Nephron (organoid): ENCODE measurements at regions not wholly inside any gene's neighbourhood (a gene's known extent, or its start where the extent isn't known, plus 50 kb on each side); places are given as distances from the start of the nearest gene placed in this dataset.
"Not testable (repeated sequence)": the region's sequence is repeated elsewhere in the genome, so short reads cannot be mapped to it uniquely, and the experiment has no call there.

ENCODE experiments used
- H3K27ac Mint-ChIP-seq, 3 experiments: 2 replicates each; pipeline ENCODE4 v1.8.0; 2020; ENCODE audit warnings: mixed read lengths in 3 of 3, mild to moderate bottlenecking in 2 of 3, moderate library complexity in 1 of 3
- H3K27me3 Mint-ChIP-seq: 2 replicates; pipeline ENCODE4 v1.8.0; 2021; ENCODE audit warnings: low read depth, mild to moderate bottlenecking, moderate library complexity, mixed read lengths
- H3K36me3 Mint-ChIP-seq: 2 replicates; pipeline ENCODE4 v1.8.0; 2020; ENCODE audit warnings: low read depth, mixed read lengths
- H3K4me1 Mint-ChIP-seq: 2 replicates; pipeline ENCODE4 v1.8.0; 2020; ENCODE audit warnings: mixed read lengths
- H3K4me3 Mint-ChIP-seq, 3 experiments: 2 replicates each; pipeline ENCODE4 v1.8.0; 2020; ENCODE audit warnings: mild to moderate bottlenecking in 3 of 3, mixed read lengths in 3 of 3, moderate library complexity in 2 of 3
- H3K9me3 Mint-ChIP-seq: 2 replicates; pipeline ENCODE4 v1.8.0; 2020; ENCODE audit warnings: mixed read lengths
- CTCF ChIP-seq, 3 experiments: fragments of 200-600 bp; sonication (generic); IDR thresholded peaks; one replicate each; pipeline ENCODE4 v1.5.0; 2021; ENCODE audit warnings: antibody characterized with exemption in 3 of 3; ENCODE audit not compliant: unreplicated experiment in 3 of 3

GRCh38 chr6:169915769-169916550, 164.5 kb downstream of the ERMARD start:
- Mint-ChIP-seq H3K4me3 (no peak overlapping the region), H3K27me3 (peaks cover 30% of the 10 kb centered on the region), H3K36me3 (no peaks in the 10 kb centered on the region), H3K27ac (no peak overlapping the region), H3K4me1 (peaks cover 27% of the 10 kb centered on the region), H3K9me3 (no peaks in the 10 kb centered on the region)
- TF ChIP-seq CTCF (IDR thresholded peaks at IDR 0.05; ENCODE audit: unreplicated experiment in 3 of 3), result no peak

- H3K27me3 Mint-ChIP-seq, result peaks cover 31% of the 10 kb centered on the region
- not testable (repeated sequence) for H3K27ac Mint-ChIP-seq, H3K36me3 Mint-ChIP-seq, H3K9me3 Mint-ChIP-seq, H3K4me3 Mint-ChIP-seq
- H3K4me1 Mint-ChIP-seq, result peaks cover 23% of the 10 kb centered on the region
Measured at GRCh38 chr6:169913745-169914144, 162.3 kb downstream of the ERMARD start.

- H3K4me1 Mint-ChIP-seq, result peaks cover 17% of the 10 kb centered on the region
- TF ChIP-seq CTCF (IDR thresholded peaks at IDR 0.05; ENCODE audit: unreplicated experiment in 3 of 3), result no peak
- no peak overlapping the region for H3K27ac Mint-ChIP-seq
- H3K9me3 Mint-ChIP-seq, result no peaks in the 10 kb centered on the region
- no peak overlapping the region for H3K4me3 Mint-ChIP-seq
- H3K27me3 Mint-ChIP-seq, result peaks cover 26% of the 10 kb centered on the region
- no peaks in the 10 kb centered on the region for H3K36me3 Mint-ChIP-seq
Measured at GRCh38 chr6:169913096-169913638, 161.7 kb downstream of the ERMARD start.

- H3K27me3 Mint-ChIP-seq, result peaks cover 31% of the 10 kb centered on the region
- no peak overlapping the region for H3K4me3 Mint-ChIP-seq
- H3K4me1 Mint-ChIP-seq, result peaks cover 16% of the 10 kb centered on the region
- H3K27ac Mint-ChIP-seq, result no peak overlapping the region
- H3K36me3 Mint-ChIP-seq, result no peaks in the 10 kb centered on the region
- no peaks in the 10 kb centered on the region for H3K9me3 Mint-ChIP-seq
- TF ChIP-seq CTCF (IDR thresholded peaks at IDR 0.05; ENCODE audit: unreplicated experiment in 3 of 3), result no peak
Measured at GRCh38 chr6:169912266-169913095, 161.1 kb downstream of the ERMARD start.

- Mint-ChIP-seq H3K27me3 (peaks cover 34% of the 10 kb centered on the region), H3K9me3 (no peaks in the 10 kb centered on the region), H3K36me3 (no peaks in the 10 kb centered on the region), H3K4me3 (no peak overlapping the region), H3K4me1 (peaks cover 14% of the 10 kb centered on the region), H3K27ac (no peak overlapping the region)
- no peak for TF ChIP-seq CTCF (IDR thresholded peaks at IDR 0.05; ENCODE audit: unreplicated experiment in 3 of 3)
Measured at GRCh38 chr6:169911264-169912263, 160.1 kb downstream of the ERMARD start.
